Suppressor macrophage (primary cell): ENCODE measurements at regions not wholly inside any gene's neighbourhood (a gene's known extent, or its start where the extent isn't known, plus 50 kb on each side); places are given as distances from the start of the nearest gene placed in this dataset.

ENCODE experiments used
- DNase-seq, 4 experiments: peaks; one replicate each; pipeline ENCODE4 v3.0.0-alpha.2; 2020 to 2022

DNA sequence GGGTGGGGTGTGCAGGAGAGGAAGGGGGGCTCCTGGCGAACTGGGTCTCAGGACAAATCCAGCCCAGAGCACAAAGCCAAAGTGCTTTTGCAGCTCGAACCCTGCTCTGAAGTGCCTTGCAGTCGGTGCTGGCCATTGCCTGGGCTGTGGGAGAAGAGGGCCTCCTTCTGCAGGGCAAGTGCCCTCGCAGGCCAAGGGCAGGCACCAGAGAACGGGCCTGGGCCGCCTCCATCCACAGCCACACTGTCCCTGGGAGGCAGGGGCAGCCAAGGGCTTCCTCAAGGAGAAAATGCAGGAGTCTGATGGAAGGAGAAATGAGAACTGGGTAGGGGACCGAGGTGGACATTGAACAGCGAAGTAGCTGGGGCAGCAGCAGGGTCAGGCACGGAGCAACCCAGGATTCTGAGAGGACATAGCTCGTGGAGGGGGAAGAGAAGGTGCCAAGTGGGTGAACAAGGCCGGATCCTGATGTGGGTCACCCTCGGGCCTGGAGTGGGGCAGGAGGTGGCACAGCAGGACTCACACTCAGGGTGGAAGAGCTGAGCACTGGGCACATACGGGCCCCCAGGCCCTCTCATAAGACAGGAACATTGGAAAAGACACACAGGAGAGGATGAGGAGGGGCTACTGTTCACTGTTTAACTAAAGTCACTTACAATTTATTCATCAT is 312.8 kb upstream of the SALL3 start:
- DNase-seq = no peak

DNA sequence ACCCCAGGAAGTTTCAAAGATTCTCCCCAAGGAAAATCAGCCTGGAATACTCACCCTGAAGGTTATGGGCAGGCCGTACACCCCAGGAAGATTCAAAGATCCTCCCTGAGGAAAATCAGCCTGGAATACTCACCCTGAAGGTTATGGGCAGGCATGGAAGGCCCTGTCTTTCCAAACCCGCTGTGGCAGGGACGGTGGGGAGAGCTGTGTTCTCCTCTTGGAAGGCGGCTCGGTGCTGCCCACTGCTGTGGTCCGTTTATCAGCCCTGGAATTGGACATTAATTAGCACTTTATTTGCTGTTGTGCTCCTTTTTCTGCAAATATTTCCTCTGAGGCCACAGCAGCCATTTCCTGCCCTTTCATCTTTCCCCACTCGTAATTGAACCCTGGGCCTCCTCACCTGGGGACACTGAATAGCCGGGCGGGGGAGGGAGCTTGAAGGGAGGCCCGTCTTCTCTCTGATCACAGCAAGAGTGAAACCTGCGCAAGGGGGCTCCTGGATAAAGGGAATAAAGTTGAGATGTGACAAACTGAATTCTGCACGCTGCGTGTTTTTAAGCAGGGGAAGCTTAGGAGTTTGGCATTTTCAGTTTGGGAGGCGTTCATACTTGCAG is 308.7 kb upstream of the SALL3 start:
- no peak for DNase-seq

DNA sequence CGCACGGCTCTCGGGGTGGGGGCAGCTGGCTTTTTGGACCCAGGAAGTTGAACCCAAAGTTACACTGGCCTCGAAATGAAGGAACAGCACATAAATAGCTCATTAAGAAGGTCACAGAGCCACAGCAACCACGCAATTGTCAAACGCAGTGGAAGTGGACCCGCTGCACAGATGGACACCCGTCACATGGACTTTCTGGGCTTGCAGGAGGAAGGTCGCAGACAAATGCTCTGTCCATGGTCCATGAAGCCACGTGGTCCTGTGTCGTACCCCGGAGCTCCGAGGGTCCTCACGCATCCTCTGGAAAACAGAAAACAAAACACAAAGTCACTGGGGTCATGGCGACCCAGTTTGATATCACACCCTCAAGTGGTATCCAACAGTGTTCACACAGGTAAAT is 308.1 kb upstream of the SALL3 start:
- no peak for DNase-seq

DNA sequence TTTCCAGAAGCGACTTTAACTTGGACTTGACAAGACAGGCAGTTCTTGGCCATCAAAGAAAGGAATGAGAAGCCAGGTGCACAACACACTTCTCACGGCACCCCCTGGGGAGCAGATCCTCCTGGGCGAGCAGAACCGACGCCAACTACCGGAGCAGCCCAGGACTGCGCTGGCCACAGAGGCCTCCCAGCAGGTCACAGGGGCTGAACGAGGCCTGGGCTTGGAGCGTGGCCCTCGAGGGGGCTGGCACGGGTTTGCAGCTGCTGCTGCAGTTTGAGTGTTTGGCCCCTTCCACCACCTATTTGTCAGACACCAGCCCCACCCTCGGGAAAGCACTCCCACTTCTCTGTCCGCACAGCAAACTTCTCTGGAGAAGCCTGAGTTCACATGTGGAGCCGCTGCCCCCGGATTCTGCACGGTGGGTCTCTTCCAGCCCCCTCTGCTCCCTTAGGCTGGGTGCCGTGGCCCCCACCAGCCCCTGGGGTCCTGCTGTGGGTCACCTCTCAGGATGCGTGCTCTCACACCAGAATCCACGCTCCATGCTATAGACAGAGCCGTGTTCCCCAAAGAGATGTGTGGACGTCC is 306.7 kb upstream of the SALL3 start:
- DNase-seq = no peak

DNA sequence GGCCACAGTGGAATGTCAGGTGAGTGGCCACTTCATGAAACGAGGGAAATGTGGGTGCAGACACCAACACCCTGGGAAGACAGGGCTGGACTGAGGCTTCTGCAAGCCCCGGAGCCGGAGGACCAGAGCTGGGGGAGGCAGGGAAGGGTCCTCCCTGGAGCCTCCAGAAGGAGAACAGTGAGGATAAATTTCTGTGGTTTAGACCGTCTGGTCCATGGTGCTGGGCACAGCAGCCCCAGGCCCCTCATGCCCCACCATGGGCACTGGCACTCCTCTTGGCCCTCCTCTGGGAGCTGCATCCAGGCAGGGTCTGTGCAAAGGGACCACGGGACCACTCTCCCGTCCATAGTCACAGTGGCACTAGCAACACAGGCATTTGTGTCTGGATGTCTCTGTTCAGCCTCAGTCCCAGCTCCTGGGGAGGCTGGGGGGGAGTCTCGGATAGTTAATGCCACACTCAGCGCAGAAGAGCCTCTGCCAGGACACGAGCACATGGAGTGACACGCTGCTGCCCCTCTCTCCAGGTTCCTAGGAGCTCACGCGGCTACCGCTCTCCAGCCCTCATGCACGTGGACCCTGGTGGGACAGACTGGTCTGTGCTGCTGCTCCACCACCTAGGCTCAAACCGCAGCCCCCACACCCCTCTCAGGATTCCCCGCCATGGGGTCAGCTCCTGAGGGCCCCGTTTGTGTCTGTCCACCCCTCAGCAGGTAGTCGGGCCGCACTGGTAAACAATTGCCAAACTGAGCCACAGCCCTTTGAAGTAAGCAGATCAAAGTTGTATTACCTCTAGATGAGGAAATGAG is 305.9 kb upstream of the SALL3 start:
- no peak for DNase-seq

DNA sequence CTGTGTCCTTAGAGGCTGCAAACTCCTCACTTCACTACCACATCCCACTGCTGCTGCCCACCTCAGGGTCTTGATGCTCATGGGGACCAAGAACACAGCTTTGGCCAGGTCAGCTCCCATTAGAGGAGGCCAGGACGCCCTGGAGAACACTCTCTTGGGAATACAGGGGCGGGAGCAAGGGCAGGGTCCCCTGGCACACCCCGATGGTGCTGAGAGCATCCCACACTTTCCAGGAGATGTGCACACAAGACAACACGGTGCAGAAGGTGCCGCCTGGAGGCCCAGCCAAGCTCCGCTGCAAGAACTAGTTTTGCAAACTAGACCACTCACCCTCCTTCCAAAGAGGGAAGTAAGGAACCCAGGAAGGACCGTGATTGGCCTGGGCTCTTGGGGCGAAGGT is 304.4 kb upstream of the SALL3 start:
- no peak for DNase-seq

DNA sequence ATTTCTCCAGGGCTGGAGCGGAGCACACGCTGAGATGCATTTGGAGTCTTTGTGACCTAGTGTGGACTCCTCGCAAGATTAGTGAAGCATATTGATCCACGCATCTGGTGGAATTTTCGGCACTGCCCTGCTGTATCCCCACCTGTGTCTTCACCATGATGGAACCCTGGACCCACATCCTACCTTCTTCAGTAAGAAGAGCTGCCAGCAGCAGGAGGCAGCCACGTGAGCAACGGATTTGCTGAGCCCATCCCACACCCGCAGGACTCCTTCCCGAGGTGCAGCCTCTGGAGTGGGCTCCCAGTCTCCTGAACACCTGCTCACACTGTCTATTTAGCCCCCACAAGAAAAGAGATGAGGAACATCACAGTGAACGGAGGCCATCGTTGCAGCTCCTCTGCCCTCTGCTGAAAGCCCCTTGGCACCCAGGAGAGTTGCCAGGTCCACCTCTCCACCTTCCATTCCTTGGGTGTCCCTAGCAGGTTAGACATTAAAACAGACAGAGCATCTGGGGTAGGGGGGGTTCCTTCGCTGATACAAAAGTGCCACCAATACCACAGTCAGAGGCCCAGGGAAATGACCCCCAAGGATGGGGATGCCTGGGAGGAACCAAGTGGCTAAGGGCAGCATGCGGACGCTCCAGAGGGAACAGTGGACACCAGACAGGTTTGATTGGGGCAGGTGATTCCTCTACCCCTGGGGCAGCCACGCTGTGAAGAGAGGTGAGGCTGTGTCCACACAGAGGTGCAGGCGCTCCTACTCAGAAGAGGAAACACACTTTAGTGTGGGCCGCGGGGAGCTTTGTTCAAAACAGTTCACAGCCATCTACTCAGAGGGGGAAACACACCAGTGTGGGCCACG is 302.8 kb upstream of the SALL3 start:
- DNase-seq = no peak

DNA sequence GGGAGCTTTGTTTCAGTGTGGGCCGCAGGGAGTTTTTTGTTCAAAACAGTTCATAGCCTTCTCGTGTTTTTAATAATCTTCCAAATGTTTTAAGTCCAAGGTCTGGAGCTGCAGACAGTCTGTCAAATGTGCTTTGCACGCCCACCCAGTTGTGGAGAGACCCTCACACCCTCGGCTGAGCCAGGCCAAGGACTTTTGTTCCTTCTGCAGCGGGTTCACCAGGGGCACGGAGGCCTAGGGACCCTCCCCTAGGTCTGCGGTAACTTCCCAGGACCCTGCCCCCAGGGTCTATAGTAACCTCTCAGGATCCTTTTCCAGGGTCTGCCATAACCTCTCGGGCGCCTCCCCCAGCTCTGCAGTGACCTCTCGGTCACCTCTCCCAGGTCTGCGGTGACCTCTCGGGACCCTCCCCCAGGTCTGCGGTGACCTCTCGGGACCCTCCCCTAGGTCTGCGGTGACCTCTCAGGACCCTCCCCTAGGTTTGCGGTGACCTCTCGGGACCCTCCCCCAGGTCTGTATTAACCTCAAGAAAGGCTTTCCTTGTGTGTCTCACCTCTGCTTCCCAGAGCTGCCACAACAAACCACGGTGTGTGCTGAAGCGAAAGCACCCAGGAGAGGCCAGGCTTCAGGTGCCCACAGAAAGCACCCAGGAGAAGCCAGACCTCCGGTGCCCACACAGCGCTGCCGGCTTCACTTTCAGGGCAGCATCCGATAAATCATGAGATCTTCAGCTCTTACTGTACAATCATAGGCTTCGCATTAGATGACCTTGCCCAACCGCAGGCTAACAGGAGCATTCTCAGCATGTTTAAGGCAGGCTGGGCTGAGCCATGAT is 301.9 kb upstream of the SALL3 start:
- no peak for DNase-seq

DNA sequence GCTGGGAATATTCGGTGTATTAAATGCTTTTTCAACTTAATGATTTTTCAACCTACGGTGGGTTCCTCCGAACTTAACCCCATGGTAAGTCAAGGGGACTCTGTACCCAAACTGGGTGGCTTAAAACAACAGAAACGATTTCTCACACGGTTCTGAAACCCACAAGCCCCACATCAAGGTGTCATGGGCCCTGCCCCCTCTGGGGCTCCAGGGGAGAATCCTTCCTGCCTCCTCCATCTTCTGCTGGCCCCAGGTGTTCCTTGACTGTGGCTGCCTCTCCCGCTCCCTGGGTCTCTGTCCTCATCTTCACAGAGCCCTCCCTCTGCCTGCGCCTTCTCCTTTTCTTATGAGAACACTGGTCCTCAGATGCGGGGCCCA is 301.3 kb upstream of the SALL3 start:
- no peak for DNase-seq

DNA sequence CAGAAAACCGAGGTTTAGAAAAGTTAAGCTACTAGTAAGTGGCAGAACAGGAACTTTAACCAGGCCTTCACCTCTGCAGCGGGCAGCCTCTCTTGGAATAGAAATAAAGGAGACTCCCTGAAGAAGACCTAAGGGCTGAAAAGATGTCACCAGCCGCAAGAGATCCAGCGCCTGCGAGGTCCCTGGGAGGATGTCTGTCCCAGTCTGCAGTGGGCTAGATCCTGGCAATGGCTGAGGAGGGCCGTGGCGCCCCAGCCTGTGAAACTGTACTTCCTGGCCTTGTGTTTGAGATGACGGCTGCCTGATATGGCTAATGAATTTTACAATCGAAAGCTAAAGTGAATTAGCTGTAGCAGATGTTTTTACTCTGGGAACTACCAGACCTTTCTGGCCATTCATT is 300.6 kb upstream of the SALL3 start:
- DNase-seq = no peak

DNA sequence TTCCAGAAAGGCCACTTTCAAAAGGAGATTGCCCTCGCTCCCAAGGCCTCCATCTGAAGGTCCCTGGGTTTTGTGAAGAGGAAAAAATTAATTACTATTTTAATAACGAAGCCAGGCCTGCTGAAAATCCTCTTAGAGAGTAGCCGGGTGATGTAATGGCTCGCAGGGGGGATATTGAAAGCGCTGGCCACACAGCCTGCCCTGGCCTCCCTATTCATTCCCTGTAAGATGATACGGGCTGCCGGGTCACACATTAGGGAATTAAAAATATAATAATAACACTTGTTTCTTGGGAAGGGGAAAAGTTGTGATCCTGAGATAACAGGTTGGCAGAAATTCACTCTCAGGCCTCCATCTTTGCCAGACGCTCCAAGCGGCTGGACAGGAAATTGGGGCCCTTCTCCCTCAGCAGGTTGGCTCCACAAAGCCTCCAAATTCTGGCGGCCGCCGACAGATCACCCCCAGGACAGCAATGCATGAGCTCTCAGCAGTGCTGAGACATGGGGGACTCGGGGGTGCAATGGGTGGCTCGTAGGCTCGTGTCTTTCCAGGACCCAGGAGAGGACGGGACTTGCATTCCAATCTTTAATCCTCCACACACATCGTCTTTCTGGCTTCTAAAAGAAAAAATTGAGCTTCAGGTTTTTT is 299.9 kb upstream of the SALL3 start:
- DNase-seq = no peak

DNA sequence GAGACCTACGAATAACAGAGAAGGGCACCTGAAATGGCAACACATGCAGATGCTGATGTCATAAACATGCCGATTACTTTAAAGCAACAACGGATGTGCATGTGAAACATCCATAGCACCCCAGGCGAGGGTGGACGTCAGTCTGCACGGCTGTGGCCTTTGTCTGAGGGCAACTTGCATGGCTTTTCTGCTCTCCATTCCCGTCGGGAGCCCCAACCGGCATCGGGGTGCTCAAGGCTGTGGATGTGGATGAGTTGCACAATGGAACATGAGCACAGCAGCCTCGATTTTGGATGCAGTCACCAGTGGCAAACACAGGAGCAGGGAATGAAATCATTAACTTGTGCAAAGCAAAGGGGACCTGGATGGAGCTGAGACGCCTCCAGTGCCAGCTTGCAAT is 298.2 kb upstream of the SALL3 start:
- no peak for DNase-seq

DNA sequence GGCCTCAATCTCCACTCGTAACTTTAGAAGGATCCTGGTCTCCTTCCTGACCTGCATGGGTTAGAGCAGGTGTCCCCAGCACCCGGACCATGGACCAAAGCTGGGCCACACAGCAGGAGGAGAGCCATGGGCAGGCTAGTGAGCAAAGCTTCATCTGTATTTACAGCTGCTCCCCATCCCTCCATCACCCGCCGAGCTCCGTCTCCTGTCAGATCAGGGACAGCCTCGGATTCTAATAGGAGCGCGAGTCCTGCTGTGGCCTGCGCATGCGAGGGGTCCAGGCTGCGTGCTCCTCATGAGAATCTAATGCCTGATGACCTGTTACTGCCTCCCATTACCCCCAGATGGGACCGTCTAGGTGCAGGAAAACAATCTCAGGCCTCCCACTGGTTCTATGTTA is 297.7 kb upstream of the SALL3 start:
- no peak for DNase-seq

DNA sequence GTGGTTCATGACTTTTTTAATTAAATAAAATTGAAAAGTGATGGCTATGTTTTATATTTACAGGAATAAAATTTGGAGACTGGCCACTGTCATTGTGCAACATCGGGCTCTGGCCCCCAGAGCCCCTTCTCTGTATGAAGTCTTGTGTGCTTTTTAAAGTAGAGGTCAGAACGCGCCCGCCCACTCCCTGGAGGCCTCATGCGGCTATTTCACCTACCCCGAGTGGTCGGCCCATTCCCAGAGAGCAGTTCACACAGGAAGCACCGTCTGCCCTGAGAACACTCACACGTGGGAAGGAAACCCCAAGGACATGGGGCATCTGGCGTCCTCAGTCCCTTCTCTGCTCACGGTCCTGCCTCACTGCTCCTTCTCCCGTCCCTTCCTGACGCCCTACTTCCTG is 296.9 kb upstream of the SALL3 start:
- DNase-seq = no peak

DNA sequence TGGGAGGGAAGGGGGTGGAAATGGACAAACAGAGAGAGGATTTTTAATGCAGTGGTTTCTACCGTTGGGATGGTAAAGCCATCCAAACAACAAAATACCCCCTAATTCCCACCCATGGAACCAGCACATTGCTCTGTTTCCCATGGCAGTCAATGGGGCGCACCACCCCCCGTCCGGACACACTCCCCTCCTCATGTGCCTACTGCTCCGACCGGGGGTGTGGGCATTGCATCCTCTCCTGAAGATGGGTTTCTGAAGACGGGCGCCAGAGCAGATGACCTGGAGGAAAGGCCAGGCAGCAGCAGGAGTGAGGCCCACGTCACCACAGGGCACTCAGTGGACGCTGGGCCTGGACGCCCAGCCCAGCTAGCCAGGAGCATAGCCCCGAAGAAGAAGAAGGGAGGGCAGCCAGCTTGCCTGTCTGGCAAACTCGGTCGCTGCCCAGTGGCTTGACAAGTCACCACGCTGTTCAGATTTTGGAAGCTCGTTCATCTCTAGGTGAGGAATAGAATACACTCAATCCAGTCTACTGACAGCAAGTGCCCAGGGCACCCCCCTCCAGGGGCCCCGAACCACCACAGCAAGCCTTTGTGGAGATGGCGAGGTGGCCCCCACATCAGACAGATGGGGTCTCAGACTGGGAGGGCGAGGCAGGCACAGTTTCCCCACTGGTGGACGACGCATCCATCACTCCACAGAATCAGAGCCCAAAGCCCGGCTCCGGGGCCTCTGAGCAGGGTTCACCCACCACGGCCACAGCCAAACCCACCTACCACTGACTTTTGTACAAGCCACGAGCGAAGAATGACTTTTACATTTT is 296.2 kb upstream of the SALL3 start:
- no peak for DNase-seq

DNA sequence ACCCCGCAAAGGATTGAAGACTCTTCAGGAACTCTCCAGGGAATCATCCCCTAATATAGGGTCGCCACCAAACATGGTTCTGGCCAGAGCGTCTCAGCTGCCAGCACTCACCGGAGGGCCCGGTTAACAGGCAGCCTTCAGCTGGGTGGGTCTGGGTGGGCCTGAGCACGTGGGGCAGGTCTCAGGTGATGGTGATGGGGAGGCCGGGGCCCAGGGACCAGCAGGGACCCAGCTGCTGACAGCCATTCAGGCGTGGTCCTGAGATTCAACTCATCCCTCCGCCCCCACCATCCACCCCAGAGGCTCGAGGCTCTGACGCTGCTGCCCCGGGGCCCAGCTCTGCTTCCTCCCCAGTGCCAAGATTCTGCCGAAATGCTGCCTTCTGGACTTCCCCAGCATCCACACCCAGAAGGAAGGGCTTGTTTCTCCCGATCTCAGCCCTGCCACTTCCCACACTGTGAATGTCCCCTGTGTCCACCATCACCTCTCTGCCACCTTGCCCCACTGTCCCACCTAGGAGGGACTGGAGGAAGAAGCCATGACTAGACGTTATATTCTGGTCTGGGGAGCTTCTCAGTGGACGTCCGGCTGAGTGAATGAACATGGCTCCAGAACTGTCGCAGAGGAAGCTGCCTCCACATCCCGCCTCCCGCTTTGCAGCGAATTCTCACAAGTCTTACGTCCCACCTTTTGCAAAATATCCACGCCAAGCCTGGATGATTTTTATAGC is 294.2 kb upstream of the SALL3 start:
- no peak for DNase-seq

DNA sequence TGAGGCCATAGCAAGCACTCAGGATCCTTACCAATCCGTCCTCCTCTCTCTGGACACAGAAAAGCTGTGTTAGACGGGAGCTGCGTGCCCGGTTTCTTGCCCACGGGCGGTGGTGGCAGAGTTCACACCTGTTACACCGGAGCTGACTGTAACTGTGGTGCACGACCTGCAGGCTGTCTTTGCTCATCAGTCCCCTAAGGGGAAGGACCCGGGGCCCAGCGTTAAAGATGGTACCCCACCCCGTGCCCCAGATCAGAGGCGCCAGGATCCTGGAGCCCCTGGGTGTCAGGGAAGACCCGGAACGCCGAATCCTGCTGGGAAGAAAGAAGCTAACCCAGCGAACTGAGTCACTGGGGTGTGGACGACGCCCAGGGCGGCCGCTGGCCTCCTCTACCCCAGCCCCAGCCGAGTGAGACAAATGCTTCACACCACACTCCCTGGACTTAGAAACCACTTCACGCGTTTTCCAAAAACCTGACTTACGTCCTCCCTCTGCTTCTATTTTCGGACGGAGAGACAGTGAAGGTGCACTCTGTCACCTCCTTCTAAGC is 293.6 kb upstream of the SALL3 start:
- DNase-seq = no peak

DNA sequence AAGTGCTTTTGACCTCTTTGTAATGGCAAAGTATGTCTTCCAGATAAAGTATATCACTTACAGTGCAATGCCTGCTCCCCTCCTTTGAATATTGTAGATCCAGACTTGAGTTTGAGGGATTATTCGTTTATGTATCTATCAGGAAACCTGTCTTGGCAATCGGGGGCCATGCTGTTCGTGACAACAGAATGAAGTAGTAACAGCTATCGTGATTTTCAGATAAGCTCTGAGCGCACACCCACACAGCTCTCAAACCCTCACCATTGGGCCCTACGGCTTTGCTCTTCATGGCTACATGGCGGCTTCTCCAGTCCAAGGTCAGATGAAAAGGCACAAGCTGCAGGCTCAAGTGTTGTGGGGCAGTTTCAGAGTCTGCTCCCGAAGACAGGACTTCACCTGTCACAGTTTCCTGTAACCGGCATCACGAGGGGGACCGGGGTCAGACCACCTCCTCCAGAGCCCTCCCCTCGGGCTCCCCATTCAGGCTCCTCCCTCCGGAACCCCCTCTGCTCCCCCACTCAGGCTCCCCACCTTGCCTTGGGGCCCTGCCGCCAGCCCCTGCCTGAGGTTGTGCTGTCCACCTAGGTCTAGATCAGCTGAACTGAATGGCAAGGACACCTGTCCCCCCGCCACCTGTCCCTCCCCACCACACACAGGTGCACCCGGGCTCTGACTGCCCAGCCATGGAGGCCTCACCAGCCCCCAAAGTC is 292.5 kb upstream of the SALL3 start:
- DNase-seq = no peak

DNA sequence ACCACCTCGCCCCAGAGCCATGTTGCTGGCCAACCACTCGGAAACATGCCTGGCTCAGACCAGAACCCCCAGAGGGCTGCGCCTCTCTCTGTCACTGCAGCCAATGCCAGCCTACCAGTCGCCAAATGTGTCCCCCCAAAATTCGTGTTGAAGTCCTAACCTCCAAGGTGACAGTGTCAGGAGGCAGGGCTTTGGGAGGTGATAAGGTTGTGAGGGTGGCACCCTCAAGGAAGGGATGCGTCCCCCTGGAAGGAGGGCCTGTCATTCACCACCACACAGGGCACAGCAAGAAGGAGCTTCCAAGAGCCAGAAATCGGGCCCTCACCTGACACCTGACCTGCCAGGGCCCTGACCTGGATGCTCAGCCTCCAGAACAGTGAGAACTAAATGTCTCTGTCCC is 291.9 kb upstream of the SALL3 start:
- no peak for DNase-seq
